Uterus (tissue), 2 donors: ENCODE measurements at regions not wholly inside any gene's neighbourhood (a gene's known extent, or its start where the extent isn't known, plus 50 kb on each side); places are given as distances from the start of the nearest gene placed in this dataset.

Experiments used
- POLR2A ChIP-seq, 2 donors: fragments of 450-650 bp; IDR thresholded peaks; one replicate each; pipeline ENCODE4 v1.6.1; 2016; ENCODE audit warnings: antibody characterized with exemption in 2 of 2, mild to moderate bottlenecking in 1 of 2, moderate library complexity in 1 of 2
- TF ChIP-seq, protein P1 (sequence below), 4 experiments: fragments of 200-600 bp in 2 of 4; fragments of 450-650 bp in 2 of 4; sonication (generic) in 2 of 4; IDR thresholded peaks; one replicate each; pipeline ENCODE4 v1.5.1; 2016 to 2019; ENCODE audit warnings: antibody characterized with exemption in 4 of 4, mild to moderate bottlenecking in 2 of 4, moderate library complexity in 1 of 4

DNA sequence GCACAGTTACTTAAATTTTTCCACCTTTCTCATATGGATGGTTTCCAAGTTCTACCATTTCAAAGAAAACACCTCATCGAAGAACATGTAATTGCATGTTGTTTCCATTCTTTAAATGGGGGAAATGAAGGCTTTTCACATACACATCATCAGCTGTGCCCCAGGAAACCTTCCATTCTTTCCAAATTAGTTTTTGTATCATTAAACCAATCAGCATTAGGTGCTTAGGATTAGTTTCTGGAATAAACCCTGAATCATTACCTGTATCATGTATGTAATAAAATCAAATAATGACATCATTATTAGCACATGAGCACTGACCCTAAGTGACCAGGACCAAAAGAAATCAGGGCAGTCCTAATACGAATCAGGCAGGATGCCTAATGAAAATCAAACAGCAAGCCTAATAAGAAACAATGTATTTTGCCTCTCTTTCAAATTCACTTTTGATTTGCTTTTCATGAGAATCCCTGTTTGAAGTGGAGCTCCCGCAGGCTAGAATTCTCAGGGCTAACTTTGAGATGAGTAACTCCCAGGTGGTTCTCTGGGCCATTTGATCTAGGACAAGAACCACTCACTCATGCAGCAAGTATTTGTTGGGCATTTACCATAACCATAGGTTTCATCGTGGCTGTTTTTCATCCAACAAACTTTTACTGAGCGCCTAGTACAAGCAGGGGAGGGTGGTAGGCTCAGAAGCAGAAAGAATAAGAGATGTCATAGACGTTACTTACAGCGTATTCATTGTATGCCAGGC is 89.2 kb downstream of the MZT1 start:
- TF ChIP-seq POLR2A (IDR thresholded peaks at IDR 0.05), result no peak
- TF ChIP-seq, protein P1, sequence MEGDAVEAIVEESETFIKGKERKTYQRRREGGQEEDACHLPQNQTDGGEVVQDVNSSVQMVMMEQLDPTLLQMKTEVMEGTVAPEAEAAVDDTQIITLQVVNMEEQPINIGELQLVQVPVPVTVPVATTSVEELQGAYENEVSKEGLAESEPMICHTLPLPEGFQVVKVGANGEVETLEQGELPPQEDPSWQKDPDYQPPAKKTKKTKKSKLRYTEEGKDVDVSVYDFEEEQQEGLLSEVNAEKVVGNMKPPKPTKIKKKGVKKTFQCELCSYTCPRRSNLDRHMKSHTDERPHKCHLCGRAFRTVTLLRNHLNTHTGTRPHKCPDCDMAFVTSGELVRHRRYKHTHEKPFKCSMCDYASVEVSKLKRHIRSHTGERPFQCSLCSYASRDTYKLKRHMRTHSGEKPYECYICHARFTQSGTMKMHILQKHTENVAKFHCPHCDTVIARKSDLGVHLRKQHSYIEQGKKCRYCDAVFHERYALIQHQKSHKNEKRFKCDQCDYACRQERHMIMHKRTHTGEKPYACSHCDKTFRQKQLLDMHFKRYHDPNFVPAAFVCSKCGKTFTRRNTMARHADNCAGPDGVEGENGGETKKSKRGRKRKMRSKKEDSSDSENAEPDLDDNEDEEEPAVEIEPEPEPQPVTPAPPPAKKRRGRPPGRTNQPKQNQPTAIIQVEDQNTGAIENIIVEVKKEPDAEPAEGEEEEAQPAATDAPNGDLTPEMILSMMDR (IDR thresholded peaks at IDR 0.05), result no peak
